ENCODE measurements at regions not wholly inside any gene's neighbourhood (a gene's known extent, or its start where the extent isn't known, plus 50 kb on each side); places are given as distances from the start of the nearest gene placed in this dataset.
"Not testable (repeated sequence)": the region's sequence is repeated elsewhere in the genome, so short reads cannot be mapped to it uniquely, and the experiment has no call there.

DNA sequence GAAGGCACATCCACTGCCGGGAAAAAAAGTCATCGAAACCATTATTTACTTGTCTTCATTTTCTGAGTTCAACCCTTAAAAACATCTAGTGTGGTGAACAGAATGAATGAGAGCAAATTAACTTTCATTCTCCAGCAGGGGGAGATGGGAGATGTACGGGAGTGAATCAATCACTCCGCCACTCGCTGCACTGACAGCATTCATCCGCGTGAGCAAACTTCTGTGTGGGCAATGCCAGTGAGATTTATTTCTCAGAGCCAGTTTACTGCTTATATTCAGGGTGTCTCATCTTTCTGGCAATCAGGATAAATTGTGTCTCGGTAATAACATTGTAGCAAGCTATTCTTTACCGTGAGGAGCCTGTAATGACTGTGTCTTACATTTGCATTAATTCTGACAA is 463.6 kb upstream of the MIS18BP1 start:
- no peak for DNase-seq (ENCODE audit: low read depth)

DNA sequence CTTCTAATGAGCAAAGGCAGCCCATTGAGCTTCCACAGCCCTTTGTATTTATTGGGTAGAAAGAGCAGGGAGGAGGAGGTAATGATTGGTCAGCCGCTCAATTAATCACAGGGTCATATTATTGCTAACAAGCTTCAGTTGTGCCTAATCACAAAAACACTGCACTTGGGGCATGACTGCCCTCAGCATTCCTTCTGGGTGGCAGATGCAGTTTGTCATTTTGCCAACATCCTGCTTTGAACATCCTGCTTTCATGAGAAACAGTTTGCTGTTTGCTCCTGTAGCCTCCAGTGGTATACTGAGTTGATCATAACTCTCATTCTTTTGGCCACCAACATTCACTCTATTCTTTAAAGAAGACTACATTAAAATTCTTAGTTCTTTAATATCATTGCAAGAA is 462.9 kb upstream of the MIS18BP1 start:
- no peak for DNase-seq (ENCODE audit: low read depth)

DNA sequence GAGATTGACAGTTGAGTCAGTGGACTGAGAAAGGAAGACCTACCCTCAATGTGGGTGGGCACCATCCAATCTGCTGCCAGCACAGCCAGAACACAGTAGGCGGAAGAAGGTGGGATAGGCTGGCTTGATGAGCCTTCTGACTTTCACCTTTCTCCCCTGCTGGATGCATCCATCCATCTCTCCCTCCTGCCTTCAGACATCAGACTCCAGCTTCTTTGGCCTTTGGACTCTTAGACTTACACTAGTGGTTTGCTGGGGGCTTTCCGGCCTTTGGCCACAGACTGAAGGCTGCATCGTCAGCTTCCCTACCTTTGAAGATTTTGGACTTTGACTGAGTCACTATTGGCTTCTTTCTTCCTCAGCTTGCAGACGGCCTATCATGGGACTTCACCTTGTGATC is 456.5 kb upstream of the MIS18BP1 start:
- no peak for DNase-seq (ENCODE audit: low read depth)

DNA sequence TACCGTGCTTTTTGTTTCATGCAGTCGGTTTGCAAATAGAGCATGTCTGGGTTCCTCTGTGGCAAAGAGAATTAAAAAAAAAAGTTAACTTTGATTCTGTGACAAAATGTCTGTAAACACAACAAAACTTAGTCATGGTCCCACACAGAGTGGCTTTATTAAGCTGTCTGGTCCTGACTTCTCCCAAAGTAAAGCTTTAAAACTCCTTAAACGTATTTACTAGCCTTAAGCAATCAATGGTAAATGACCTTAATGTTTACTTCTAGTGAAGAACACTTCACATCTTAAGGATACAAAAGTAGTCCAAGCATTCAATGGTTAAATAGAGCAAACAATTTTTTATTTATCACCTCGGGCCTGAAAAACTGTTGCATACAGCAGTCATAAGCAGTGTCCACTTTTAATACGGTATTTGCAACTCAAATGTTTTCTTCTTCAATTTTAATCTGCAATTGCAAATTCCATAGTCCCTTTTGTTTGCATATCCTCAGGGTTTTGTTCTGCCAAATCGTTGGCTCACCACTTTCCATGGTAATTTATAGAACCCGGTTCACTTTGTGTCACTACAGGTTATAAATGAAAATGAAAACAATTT is 453.0 kb upstream of the MIS18BP1 start:
- no peak for DNase-seq (ENCODE audit: low read depth)

DNA sequence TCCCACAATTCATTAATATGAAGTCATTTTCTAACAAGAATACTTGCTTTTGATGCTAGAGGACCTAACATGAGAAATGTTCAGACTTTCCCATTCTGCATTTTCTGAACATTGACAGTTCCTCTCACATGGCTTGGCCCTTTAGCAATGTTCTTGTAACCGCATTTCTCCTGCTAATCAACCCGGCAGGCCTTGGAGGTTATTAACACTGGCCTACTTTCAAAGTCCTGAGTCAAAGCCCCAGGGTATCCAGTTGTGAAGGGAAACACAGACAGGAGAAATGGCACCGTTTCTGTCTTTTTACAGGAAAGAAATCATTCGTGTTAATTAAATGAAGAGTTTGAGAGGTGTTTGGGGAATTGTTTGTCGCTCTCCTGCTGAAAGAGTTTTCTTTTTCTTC is 446.5 kb upstream of the MIS18BP1 start:
- peak; percentile 0 for DNase-seq (ENCODE audit: low read depth)

DNA sequence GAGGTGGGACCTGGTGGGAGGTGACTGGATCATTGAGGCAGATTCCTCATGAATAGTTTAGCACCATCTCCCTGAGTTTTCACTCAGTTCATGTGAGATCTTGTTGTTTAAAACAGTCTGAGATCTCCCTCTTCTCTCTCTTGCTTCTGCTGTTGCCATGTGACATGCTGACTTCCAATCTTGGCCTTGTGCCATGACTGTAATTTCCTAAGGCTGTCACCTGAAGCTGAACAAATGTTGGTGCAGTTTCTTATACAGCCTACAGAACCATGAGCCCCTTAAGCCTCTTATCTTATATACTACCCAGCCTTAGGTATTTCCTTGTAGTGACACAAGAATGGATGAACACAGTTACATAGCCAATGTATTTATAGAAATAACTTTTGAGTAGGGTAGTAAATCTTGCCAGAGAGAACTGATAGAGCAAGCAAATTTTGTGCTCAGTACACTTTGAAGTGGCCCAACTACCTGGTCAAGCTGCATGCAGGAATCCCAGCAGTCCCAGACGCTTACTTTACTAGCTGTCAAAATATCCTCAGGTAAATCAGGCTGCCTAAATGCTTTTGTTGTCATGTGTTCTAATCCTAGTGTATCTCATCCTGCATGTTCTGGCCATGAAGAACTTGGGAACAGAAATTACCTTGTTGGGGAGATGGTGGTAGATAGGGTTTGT is 445.6 kb upstream of the MIS18BP1 start:
- peak; percentile 1 for DNase-seq (ENCODE audit: low read depth)

DNA sequence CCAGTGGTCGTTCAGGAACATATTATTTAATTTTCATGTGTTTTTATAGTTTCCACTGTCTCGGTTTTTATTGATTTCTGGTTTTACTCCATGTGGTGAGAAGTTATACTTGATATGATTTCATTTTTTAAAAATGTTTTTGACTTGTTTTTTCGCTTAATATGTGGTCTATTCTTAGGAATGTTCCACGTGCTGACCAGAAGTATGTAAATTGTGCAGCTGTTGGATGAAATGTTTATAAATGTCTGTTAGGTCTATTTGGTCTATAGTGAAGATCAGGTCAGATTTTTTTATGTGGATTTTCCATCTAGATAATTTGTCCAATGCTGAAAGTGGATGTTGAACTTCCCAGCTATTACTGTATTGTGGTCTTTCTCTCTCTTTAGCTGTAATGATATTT is 433.8 kb upstream of the MIS18BP1 start:
- peak; percentile 0 for DNase-seq (ENCODE audit: low read depth)

DNA sequence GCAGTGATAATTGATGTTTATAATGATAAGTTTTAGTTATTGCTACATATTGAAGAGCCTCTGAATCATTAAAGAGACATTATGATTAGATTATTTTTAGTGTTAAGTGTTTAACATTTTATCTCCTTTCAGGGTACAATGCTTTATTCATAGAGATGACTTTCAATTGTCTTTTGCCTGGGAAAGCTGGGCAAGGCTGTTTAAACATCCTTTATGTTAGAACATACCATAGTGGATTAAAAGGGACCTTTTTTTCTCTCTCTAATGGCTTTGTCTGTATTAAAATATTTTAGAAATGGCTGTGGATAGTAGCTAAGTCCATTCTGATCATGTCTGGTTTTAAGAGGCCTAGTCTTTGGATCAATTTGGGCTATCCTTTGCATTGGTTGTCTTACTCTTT is 427.5 kb upstream of the MIS18BP1 start:
- no peak for DNase-seq (ENCODE audit: low read depth)

DNA sequence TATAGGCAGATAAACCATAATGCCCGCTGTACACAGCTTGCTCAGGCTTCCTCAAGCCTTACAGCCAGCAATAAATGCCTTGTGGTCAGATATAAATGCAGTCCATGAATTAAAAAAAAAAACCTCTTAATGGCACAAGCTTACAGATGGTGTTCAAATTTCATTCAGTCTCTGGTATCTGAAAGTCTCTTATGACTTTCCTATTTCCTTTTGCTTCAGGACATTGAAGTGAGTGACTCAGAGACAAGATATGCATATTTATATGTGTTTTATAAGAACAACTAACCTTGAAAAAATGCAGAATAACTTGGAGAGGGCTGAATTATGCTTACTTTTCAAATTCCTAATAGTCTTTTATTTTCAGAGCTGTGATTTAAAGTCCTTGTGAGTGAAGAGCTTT is 426.9 kb upstream of the MIS18BP1 start:
- DNase-seq (ENCODE audit: low read depth) = peak; percentile 81

DNA sequence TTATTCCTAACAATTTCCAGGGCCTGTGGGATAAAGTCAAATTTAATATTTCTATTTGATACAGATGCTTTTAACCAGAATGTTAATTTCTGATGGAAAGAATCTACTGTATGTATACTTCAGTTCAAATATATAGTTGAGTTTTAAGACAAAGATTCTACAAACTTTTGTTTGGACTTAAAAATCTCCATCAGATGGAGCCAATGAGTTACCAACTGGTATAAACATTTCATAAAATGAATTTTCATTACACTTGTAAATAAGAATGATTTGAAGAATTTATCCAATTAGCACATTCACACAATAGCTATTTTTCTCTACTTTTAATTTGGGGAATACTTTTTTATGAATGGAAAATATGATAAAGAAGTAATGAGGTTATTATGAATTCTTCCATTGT is 425.2 kb upstream of the MIS18BP1 start:
- peak; percentile 0 for DNase-seq (ENCODE audit: low read depth)

DNA sequence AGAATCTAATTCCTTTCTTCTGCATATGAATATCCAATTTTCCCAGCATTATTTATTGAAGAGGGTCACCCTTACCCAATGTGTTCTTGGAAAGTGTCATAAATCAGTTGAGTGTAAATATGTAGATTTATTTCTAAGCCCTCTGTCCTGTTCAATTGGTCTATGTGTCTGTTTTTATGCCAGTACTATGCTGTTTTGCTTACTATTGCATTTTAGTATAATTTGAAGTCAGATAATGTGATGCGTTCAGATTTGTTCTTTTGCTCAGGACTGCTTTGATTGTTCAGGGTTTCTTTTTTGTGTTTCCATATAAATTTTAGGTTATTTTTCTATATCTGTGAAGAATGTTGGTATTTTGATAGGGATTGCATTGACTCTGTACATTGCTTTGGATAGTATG is 420.4 kb upstream of the MIS18BP1 start:
- no peak for DNase-seq (ENCODE audit: low read depth)

DNA sequence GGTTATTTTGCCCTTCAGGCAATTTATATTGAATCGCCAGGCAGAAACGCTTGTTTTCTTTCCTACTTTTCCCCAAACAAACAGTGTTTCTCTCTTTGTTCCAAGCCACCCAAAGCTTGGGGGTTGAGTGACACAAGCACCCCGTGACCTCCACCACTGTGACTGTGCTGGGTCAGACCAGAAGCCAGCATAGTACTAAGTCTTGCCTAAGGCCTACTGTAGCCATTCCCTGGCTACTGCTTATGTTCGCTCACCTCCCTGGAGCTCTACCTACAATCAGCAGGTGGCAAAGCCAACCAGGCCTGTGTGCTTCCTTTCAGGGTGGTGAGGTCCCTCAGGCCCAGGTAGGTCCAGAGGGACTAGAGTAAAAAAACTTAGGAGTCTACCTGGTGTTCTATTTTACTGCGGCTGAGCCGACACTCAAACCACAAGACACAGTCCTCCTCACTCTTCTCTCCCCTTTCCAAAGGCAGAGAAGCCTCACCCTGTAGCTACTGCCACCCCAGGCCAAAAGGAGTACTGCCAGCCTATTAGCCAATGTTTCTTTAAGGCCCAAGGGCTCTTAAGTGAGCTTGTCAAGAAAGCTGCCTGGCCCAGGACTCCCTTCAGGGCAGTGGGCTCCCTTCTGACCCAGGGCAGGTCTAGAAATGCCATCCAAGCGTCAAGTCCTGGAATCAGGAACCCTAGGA is 411.8 kb upstream of the MIS18BP1 start:
- DNase-seq (ENCODE audit: low read depth) = no peak

DNA sequence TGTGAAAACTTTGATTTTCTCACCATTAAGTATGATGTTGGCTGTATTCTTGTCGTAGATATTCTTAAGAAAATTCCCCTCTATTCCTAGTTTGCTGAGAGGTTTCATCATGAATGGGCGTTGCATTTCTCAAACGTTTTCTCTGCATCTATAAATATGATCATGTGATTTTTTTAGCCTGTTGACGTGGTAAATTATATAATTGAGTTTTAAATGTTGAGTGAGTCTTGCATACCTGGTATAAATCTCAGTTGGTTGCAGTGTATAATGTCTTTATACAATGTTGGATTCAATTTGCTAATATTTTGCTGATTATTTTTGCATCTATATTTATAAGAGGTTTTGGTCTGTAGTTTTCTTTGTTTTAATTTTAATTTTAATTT is 405.9 kb upstream of the MIS18BP1 start:
- no peak for DNase-seq (ENCODE audit: low read depth)

DNA sequence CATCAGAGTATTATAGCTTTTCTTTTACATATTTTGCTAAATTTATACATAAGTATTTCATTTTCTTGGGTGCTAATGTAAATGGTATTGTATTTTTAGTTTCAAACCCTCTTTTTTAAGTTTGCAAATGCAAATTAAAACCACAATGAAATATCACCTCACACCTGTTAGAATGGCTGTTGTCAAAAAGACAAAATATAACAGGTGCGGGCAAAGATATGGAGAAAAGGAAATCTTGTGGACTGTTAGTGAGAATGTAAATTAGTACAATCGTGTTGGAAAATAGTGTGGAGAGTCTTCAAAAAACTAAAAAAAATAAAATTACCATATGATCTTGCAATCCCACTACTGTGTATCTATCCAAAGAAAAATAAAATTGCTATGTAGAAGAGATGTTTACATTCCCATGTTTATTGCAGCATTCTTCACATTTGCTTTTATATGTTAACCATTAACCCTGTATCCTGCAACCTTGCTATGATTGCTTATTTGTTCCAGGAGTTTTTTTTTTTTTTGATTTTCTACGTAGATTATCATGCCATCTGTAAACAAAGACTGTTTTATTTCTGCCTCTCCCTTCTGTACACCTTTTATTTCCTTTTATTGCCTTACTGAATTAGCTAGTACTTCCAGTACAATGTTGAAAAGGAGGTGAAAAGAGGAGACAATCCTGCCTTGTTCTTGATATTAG is 405.4 kb upstream of the MIS18BP1 start:
- DNase-seq (ENCODE audit: low read depth) = no peak

DNA sequence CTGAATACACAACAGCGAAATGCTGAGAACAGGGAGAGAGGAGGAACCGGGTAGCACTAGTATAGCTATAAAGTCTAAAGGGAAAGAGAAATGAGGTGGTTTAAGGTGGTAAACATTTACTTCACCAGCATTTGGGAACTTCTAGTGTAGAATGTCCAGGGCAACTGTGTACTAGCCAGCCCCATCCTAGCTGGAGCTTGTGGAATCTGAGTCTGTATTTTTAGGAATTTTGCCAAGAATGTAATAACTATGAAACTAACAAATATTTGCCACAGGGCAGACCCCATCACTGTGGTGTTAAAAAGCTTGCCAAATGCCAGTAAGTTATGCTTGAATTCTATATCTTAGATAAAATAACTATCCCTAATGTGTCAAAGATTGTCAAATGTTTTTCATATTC is 398.9 kb upstream of the MIS18BP1 start:
- peak; percentile 0 for DNase-seq (ENCODE audit: low read depth)

DNA sequence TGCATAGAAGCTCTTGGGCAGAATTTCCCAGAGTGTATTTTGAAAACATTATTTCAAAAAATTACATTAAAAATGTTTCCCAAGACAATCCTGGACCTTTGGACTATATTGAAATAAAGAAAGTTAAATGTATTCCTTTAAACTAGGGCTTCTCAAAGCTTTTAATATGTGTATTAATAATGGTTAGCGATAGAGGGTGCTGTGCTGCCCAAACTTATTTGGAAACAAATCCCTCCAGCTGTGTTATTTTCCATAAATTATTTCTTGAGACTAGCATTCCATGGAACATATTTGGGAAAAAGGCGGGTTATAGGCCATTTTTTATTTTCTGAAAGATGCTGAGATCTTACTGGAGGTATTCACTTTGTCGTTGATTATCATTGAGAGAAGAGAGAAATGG is 397.8 kb upstream of the MIS18BP1 start:
- DNase-seq (ENCODE audit: low read depth) = no peak

DNA sequence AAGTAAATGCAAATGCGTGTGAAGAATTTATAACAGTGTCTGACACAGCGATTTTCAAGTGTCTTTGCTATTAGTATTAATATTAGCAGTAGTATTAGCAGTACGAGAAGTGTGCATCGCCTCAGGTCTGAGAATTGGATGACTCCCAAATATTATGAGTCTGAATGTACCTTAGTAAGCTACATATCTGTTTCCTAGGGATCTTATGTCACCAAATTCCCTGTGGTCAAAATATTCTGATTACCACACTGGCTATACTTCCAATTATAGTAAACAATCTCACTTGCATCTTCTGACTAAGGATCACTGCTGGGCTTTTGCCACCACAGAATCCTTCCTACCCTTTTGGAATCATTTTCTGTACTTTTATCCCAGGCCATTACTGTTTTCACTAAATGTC is 396.0 kb upstream of the MIS18BP1 start:
- DNase-seq (ENCODE audit: low read depth) = no peak

DNA sequence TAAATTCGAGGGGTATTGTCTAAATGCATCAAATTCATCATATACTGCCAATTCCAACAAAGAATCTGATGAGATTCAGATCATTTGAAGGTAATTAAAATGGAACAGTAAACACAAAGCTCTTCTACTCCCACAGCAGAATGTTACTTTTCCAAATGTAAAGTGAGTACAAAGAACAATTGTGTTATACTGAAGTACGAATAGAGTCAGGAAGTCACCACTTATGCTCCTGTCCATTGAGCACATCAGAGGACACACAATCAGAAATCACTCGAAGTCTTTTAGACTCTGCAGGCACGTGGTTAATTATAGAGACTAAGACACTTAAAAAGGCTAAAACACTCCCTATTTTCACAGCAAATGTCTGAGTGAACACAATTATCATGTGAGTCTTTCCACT is 388.5 kb upstream of the MIS18BP1 start:
- no peak for DNase-seq (ENCODE audit: low read depth)

DNA sequence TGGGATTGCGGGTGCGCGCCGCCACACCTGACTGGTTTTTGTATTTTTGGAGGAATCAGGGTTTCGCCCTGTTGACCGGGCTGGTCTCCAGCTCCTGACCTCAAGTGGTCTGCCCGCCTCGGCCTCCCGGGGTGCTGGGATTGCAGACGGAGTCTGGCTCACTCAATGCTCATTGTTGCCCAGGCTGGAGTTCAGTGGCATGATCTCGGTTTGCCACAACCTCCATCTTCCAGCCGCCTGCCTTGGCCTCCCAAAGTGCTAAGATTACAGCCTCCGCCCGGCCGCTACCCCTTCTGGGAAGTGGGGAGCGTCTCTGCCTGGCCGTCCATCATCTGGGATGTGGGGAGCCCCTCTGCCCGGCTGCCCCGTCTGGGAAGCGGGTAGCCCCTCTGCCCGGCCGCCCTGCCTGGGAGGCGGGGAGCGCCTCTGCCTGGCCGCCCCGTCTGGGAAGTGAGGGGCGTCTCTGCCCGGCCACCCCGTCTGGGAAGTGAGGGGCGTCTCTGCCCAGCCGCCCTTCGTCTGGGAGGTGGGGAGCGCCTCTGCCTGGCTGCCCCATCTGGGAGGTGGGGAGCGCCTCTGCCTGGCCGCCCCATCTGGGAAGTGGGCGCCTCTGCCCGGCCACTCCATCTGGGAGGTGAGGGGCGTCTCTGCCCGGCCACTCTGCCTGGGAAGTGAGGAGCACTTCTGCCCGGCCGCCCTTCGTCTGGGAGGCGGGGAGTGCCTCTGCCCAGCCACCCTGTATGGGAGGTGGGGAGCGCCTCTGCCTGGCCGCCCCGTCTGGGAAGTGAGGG is 381.8 kb upstream of the MIS18BP1 start:
- not testable (repeated sequence) for DNase-seq (ENCODE audit: low read depth)

DNA sequence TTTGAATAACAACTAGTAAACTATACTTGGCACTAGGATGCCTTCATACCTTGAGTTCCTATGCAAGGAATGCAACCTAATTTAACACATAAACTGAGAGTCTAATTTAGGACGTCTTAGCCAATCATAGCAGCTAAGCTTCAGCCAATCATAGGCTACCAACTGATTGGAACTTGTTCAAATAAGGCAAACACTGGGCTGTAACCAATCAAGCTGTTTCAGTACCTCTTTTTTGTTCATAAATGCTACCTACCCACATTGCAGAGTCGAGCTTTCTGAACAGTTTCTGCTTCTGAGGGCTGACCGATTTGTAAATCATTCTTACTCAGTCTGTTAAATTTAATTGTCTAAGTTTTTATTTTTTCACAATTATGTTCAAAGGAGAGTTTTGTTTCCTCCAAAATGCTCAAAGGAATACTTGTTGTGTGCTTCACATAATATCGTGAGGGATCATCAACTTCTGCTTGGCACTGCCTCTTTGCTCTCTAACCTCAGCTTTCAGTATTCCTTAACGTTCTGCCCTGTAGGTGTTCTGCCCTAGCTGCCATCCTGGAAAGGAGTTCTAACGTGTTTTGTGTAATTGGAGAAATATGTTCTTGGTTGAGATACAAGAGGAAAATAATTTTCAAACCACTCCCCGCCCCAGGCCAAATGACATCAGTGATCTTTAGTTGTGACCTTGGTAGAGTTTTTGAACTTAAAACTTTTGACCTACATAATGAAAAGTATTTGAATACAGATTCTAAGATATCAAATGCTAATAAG is 380.4 kb upstream of the MIS18BP1 start:
- DNase-seq (ENCODE audit: low read depth) = no peak

DNA sequence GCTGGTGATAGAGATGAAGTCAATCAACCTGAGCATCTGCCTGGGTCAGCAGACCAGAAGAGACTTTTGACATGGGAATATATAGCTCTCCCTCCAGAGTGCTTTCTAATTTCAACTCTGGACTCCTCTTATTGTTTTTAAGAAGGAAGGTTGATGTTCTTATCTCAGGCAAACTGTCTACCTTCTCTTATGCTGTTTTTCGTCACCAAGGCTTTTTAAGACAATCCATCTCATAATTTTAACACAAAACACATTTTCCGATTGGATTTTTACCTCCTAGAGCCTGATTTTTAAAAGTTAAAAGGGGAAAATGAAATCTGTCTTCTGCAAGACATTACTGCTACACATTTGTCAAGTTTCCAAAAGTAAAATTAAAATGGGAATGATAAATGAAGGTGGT is 368.7 kb upstream of the MIS18BP1 start:
- no peak for DNase-seq (ENCODE audit: low read depth)

DNA sequence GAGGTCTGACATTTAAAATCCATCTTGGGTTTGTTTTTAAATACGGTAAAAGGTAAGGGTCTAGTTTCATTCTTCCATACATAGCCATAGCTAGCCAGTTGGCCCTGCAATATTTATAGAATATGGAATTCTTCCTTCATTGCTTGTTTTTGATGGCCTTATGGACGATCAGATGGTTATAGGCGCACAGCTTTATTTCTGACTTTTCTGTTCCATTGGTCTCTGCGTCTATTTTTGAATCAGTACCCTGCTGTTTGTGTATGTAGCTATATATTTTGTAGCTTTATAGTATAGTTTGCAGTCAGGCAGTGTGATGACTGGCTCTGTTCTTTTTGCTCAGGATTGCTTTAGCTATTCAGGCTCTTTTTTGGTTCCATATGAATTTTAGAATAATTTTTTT is 366.8 kb upstream of the MIS18BP1 start:
- no peak for DNase-seq (ENCODE audit: low read depth)
